ENCODE measurements at regions not wholly inside any gene's neighbourhood (a gene's known extent, or its start where the extent isn't known, plus 50 kb on each side); places are given as distances from the start of the nearest gene placed in this dataset.
A peak's percentile ranks its signal among the peaks of the same experiment; 100 is the strongest.

DNA sequence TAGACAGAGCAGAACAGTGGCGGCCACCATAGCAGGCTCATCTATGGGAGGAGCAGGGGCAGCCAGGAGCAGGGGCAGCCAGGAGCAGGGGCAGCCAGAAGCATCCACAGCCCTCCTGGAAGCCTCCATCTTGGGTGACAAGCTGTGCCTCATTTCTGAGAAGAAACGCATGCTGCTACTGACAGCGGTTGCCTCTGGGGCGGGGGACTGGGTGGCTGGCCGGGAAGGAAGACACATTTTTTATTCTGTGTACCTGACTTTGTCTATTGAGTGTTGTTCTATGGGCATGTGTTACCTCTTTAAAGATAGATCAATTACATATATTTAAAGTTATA is 71.5 kb upstream of the KLF13 start:
- intact Hi-C loops (cut with DNase I, micrococcal nuclease) = no loop called here
- TF ChIP-seq, protein P1, sequence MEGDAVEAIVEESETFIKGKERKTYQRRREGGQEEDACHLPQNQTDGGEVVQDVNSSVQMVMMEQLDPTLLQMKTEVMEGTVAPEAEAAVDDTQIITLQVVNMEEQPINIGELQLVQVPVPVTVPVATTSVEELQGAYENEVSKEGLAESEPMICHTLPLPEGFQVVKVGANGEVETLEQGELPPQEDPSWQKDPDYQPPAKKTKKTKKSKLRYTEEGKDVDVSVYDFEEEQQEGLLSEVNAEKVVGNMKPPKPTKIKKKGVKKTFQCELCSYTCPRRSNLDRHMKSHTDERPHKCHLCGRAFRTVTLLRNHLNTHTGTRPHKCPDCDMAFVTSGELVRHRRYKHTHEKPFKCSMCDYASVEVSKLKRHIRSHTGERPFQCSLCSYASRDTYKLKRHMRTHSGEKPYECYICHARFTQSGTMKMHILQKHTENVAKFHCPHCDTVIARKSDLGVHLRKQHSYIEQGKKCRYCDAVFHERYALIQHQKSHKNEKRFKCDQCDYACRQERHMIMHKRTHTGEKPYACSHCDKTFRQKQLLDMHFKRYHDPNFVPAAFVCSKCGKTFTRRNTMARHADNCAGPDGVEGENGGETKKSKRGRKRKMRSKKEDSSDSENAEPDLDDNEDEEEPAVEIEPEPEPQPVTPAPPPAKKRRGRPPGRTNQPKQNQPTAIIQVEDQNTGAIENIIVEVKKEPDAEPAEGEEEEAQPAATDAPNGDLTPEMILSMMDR (IDR thresholded peaks at IDR 0.05) = no peak
- no peaks in the 10 kb centered on the region for H3K9me3 ChIP-seq

DNA sequence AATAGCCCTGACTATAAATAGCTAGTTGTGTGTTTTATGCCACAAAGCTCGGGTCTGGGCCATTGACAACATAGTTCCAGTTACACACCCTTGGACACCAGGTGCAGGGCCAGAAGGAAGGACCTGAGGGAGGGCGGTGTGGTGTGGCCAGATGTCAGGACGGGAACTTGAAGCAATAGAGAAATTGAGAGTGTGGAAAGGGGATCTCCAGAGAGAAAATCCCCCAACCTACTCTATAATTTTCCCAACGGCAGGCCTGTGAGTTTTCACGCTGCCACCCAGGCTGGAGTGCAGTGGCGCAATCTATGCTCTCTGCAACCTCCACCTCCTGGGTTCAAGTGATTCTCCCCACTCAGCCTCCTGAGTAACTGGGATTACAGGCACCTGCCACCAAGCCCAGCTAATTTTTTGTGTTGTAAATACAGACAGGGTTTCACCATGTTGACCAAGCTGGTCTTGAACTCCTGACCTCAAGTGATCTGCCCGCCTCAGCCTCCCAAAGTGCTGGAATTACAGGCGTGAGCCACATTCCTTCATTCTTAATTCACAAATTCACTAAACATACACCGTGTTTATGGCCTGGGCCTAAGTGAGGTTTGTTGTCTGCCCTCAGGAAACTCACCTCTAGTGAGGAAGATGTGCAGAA is 70.8 kb upstream of the KLF13 start:
- H3K4me1 ChIP-seq (ENCODE audit: low read depth) = peaks cover 26% of the 10 kb centered on the region
- TF ChIP-seq, protein P1 (IDR thresholded peaks at IDR 0.05) = no peak
- H3K9me3 ChIP-seq = no peaks in the 10 kb centered on the region
- H3K4me3 ChIP-seq = no peak overlapping the region
- intact Hi-C loops (cut with DNase I, micrococcal nuclease) = no loop called here
- H3K36me3 ChIP-seq (ENCODE audit: low read depth) = no peaks in the 10 kb centered on the region
- peak; percentile 59 to 74 (median 63) for DNase-seq
- ATAC-seq = peak; percentile 74

More for the DNA sequence above, 71.5 kb upstream of the KLF13 start:
- Histone ChIP-seq H3K36me3 (ENCODE audit: low read depth) (no peaks in the 10 kb centered on the region), H3K4me3 (no peak overlapping the region), H3K4me1 (ENCODE audit: low read depth) (peaks cover 26% of the 10 kb centered on the region)
- ATAC-seq (peak; percentile 13), DNase-seq (peak in 2 of 3 donors; percentile 47 to 50)

DNA sequence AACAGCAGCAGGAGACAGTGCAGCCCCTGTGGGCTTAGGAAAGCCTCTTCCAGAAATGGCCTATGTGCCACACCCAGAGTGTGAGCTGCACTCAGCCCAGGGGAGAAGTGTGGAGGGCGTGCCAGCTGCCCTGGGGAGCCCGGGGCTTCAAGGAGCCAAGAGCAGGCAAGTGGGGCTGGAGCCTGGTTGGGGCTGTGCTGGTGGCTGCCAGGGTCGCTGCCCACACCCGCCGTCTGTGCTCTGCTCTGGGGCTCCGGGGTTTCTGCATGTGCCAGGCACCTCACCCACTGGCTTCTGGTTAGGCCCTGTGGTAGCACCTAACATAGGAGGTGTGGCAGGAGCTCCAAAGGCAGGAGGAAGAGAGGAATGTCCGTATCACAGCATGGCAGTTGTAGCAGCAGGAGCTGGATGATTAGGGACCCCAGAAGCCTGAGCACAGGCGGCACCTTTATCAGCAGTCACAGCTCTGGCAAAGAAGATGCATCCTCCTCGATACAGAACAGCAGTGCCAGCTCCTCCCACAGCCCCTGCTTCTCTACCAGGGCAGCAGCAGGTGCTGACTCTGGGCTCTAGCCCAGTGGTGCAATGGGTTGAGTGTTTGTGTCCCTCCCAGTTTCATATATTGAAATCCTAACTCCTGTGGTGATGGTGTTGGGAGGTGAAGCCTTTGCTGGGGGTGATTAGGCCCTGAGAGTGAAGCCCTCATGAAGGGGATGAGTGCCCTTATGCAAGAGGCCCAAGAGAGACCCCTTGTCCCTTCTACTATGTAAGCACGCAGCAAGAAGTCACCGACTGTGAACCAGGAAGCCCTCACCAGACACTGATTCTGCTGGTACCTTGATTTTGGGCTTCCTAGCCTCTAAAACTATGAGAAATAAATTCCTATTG is 70.0 kb upstream of the KLF13 start:
- H3K4me1 ChIP-seq (ENCODE audit: low read depth) = peaks cover 26% of the 10 kb centered on the region
- ATAC-seq = peak; percentile 31
- peak in 2 of 3 donors; percentile 56 to 57 for DNase-seq
- intact Hi-C loops (cut with DNase I, micrococcal nuclease) = no loop called here
- H3K9me3 ChIP-seq = no peaks in the 10 kb centered on the region
- no peaks in the 10 kb centered on the region for H3K36me3 ChIP-seq (ENCODE audit: low read depth)
- H3K4me3 ChIP-seq = no peak overlapping the region
- TF ChIP-seq, protein P1 (IDR thresholded peaks at IDR 0.05) = no peak

DNA sequence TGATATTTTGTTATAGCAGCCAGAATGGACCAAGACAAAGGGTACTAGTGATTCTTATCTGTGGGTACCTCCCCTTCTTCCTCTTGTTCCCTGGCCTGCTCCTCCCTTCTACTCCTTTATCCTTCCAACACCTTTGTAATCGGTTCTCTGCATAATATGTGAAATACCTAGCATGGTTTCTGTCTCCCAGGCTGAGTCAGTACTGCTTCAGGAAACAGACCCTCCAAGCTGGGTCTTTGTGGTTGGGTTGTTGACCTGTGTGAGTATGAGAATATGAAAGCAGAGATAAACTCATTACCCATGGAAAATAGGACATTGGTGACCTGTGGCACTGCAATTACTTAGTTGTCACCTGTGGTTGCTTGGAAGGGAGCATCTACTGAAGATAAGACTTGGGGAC is 69.3 kb upstream of the KLF13 start:
- ATAC-seq = no peak
- H3K4me3 ChIP-seq = no peak overlapping the region
- intact Hi-C loops (cut with DNase I, micrococcal nuclease) = no loop called here
- DNase-seq = no peak
- H3K9me3 ChIP-seq = no peaks in the 10 kb centered on the region
- no peaks in the 10 kb centered on the region for H3K36me3 ChIP-seq (ENCODE audit: low read depth)
- TF ChIP-seq, protein P1 (IDR thresholded peaks at IDR 0.05) = no peak
- peaks cover 26% of the 10 kb centered on the region for H3K4me1 ChIP-seq (ENCODE audit: low read depth)

DNA sequence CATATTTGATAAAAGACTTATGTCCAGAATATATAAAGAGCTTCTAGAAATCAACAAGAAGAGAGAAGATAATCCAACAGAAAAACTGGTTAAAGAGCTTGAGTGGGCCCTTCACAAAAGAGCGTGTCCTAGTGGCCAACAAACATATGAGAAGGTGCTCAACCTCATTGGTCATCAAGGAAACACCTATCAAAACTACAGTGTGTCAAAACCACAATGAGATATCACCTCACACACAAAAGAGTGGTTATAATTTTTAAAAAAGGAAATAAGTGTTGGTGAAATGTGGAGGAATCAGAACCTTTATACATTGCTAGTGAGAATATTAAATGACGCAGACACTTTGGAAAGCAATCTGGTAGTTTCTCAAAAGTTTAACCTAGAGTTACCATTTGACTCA is 68.4 kb upstream of the KLF13 start:
- ATAC-seq (no peak), DNase-seq (no peak)
- Histone ChIP-seq H3K36me3 (ENCODE audit: low read depth) (no peaks in the 10 kb centered on the region), H3K9me3 (no peaks in the 10 kb centered on the region), H3K4me1 (ENCODE audit: low read depth) (peaks cover 29% of the 10 kb centered on the region), H3K4me3 (no peak overlapping the region)
- intact Hi-C loops (cut with DNase I, micrococcal nuclease) = no loop called here
- TF ChIP-seq, protein P1 (IDR thresholded peaks at IDR 0.05) = no peak

Data from mucosa of descending colon (tissue), 3 donors.